Natural killer cell (primary cell): ENCODE measurements at regions not wholly inside any gene's neighbourhood (a gene's known extent, or its start where the extent isn't known, plus 50 kb on each side); places are given as distances from the start of the nearest gene placed in this dataset.

Experiments
- ATAC-seq, 3 donors: fragments of 150-1000 bp in 2 of 3; fragments of 200-7000 bp in 1 of 3; cut with Tn5 transposase; 1 replicate in 1 of 3; 2 replicates in 2 of 3; pipeline ENCODE4 v1.10.0; 2021; ENCODE audit warnings: mild to moderate bottlenecking in 2 of 3, moderate library complexity in 2 of 3
- DNase-seq, 2 donors: peaks; one replicate each; pipeline versions ENCODE4 v3.0.0 to v3.0.0-alpha.2; 2013 to 2021; ENCODE audit warnings: mixed read lengths in 1 of 2
- H3K27ac ChIP-seq: one replicate; pipeline ENCODE4 v1.5.1; 2013; ENCODE audit warnings: mild to moderate bottlenecking, low read length
- H3K27me3 ChIP-seq: one replicate; pipeline ENCODE4 v1.6.1; 2013; ENCODE audit warnings: low read length; ENCODE audit not compliant: control insufficient read depth, insufficient read depth
- H3K36me3 ChIP-seq: one replicate; pipeline ENCODE4 v1.6.1; 2013; ENCODE audit warnings: low read length; ENCODE audit not compliant: control insufficient read depth, insufficient read depth
- H3K4me1 ChIP-seq: one replicate; pipeline ENCODE4 v1.6.1; 2013; ENCODE audit warnings: low read length; ENCODE audit not compliant: control insufficient read depth, insufficient read depth
- H3K4me3 ChIP-seq: one replicate; pipeline ENCODE4 v1.5.1; 2013; ENCODE audit warnings: low read length
- H3K9me3 ChIP-seq: one replicate; pipeline ENCODE4 v1.6.1; 2013; ENCODE audit warnings: low read length; ENCODE audit not compliant: control insufficient read depth, insufficient read depth
- H3K27ac Mint-ChIP-seq, 2 donors: one replicate each; pipeline ENCODE4 v1.8.0; 2022; ENCODE audit warnings: mild to moderate bottlenecking in 2 of 2, mixed read lengths in 2 of 2, moderate library complexity in 1 of 2
- H3K27me3 Mint-ChIP-seq, 2 donors: one replicate each; pipeline ENCODE4 v1.8.0; 2022; ENCODE audit warnings: low read depth in 2 of 2, mixed read lengths in 2 of 2
- H3K36me3 Mint-ChIP-seq: one replicate; pipeline ENCODE4 v1.8.0; 2022; ENCODE audit warnings: mixed read lengths
- H3K4me1 Mint-ChIP-seq, 2 donors: one replicate each; pipeline ENCODE4 v1.8.0; 2022; ENCODE audit warnings: mixed read lengths in 2 of 2
- H3K4me3 Mint-ChIP-seq: one replicate; pipeline ENCODE4 v1.8.0; 2022; ENCODE audit warnings: mild to moderate bottlenecking, moderate library complexity, mixed read lengths
- H3K9me3 Mint-ChIP-seq, 2 donors: one replicate each; pipeline ENCODE4 v1.8.0; 2022; ENCODE audit warnings: mixed read lengths in 2 of 2
- WGBS: methylation state at CpG from one replicate; pipeline ENCODE4 v1.1.7; 2013; ENCODE audit warnings: missing lambda C conversion rate; ENCODE audit not compliant: insufficient coverage; 5-methylcytosine and 5-hydroxymethylcytosine counted together
- intact Hi-C: fragments of 100-400 bp; cut with micrococcal nuclease; formaldehyde crosslinking; loops from one replicate; pipeline ENCODE4 v1.14.2; 2022
- TF ChIP-seq, protein P1 (sequence below): fragments of 200-600 bp; IDR thresholded peaks from one replicate; pipeline ENCODE4 v1.8.0; 2022; ENCODE audit warnings: antibody characterized with exemption

DNA sequence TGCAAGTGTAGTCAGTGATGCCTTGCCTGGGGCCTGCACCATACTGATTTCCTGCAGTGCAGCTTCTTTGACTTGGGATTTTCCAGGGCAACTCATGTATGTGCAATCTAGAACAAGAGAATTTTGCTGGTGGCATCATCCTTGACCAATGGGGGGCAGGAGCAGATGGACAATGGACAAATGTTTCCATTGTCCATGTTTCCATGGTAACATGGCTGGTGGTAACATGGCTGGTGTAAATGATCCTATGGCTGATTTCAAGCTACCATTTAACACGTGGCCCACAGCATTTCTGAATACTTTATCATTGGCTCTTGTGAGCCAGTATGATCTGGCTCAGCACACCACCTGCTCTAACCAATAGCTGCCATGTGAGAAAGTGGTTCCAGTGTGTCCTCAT, 130.1 kb upstream of the OSMR start:
- Histone ChIP-seq H3K4me1 (no peaks in the 10 kb centered on the region), H3K4me3 (no peak overlapping the region), H3K27me3 (no peaks in the 10 kb centered on the region), H3K27ac (no peak overlapping the region), H3K36me3 (no peaks in the 10 kb centered on the region), H3K9me3 (no peaks in the 10 kb centered on the region)
- Mint-ChIP-seq H3K9me3 (no peaks in the 10 kb centered on the region), H3K27ac (no peak overlapping the region), H3K27me3 (peaks cover 2 to 6% of the 10 kb centered on the region in 2 donors), H3K4me3 (no peak overlapping the region), H3K4me1 (no peaks in the 10 kb centered on the region), H3K36me3 (no peaks in the 10 kb centered on the region)
- ATAC-seq (no peak), DNase-seq (no peak)
- WGBS = 82% methylated on average over 1 of the region's 1 CpG
- intact Hi-C loops = no loop called here
- TF ChIP-seq, protein P1, sequence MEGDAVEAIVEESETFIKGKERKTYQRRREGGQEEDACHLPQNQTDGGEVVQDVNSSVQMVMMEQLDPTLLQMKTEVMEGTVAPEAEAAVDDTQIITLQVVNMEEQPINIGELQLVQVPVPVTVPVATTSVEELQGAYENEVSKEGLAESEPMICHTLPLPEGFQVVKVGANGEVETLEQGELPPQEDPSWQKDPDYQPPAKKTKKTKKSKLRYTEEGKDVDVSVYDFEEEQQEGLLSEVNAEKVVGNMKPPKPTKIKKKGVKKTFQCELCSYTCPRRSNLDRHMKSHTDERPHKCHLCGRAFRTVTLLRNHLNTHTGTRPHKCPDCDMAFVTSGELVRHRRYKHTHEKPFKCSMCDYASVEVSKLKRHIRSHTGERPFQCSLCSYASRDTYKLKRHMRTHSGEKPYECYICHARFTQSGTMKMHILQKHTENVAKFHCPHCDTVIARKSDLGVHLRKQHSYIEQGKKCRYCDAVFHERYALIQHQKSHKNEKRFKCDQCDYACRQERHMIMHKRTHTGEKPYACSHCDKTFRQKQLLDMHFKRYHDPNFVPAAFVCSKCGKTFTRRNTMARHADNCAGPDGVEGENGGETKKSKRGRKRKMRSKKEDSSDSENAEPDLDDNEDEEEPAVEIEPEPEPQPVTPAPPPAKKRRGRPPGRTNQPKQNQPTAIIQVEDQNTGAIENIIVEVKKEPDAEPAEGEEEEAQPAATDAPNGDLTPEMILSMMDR = no peak

DNA sequence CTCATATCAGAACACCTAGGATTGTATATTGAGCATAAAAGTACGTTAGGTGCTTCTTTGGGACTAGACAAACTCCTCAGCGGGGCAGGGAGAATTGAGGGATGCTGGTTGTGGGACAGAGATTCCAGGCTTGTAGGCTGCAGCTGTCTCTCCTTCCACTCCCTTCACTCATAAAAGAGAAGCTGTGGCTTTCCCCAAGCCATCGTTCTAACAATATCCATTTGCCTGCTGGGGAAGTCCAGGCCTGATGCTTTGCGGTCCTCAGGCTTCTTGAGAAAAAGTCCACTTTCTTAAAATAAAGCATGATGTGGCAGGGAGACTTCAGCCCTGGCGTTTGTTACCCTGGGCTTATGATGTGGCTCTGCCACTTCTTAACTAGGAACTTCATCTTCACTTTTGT, 129.3 kb upstream of the OSMR start:
- no peak for ATAC-seq
- 42% methylated on average over 3 of the region's 5 CpGs for WGBS
- Histone ChIP-seq H3K27me3 (no peaks in the 10 kb centered on the region), H3K27ac (no peak overlapping the region), H3K4me3 (no peak overlapping the region), H3K4me1 (no peaks in the 10 kb centered on the region), H3K36me3 (no peaks in the 10 kb centered on the region), H3K9me3 (no peaks in the 10 kb centered on the region)
- DNase-seq = no peak
- TF ChIP-seq, protein P1 = no peak
- intact Hi-C loops = no loop called here
- Mint-ChIP-seq H3K36me3 (no peaks in the 10 kb centered on the region), H3K4me3 (no peak overlapping the region), H3K27ac (no peak overlapping the region), H3K9me3 (no peaks in the 10 kb centered on the region), H3K4me1 (no peaks in the 10 kb centered on the region), H3K27me3 (peaks cover 2 to 6% of the 10 kb centered on the region in 2 donors)

DNA sequence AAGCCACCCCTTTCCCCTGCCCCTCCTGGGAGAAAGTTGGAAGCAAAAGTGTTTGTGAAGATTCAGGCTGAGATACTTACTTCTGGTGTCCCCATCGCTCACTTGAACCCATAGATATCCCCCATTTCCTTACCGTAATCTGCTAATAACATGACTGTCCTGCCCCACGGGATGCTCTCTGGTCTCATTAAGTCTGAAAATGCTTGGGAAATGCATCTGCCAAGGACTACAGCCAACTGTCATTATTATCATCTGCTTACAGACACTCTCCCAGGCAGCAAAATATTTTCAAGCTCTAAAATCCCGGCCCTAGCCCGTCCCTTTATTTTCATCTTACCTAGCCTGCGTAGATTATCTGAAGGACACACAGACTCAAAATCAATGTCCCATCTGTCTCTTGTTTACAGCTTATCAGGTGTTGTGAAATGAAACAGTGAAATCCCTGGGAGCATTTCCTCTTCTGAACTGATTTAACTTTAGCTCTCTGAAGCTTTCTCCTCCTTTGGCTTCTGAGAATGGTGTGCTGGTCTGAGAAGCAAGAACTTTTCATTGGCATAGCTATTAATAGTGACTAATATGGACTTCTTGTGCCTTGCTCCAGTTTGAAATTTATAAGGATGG, 126.9 kb upstream of the OSMR start:
- Histone ChIP-seq H3K36me3 (no peaks in the 10 kb centered on the region), H3K4me3 (no peak overlapping the region), H3K27ac (no peak overlapping the region), H3K27me3 (no peaks in the 10 kb centered on the region), H3K4me1 (no peaks in the 10 kb centered on the region), H3K9me3 (no peaks in the 10 kb centered on the region)
- TF ChIP-seq, protein P1 = no peak
- no peak overlapping the region for H3K4me3 Mint-ChIP-seq
- no peaks in the 10 kb centered on the region for H3K4me1 Mint-ChIP-seq
- 85% methylated on average over 6 of the region's 6 CpGs for WGBS
- intact Hi-C loops = no loop called here
- H3K27me3 Mint-ChIP-seq = peaks cover 5 to 6% of the 10 kb centered on the region in 2 donors
- DNase-seq (no peak), ATAC-seq (no peak)
- no peak overlapping the region for H3K27ac Mint-ChIP-seq
- H3K9me3 Mint-ChIP-seq = no peaks in the 10 kb centered on the region
- H3K36me3 Mint-ChIP-seq = no peaks in the 10 kb centered on the region

DNA sequence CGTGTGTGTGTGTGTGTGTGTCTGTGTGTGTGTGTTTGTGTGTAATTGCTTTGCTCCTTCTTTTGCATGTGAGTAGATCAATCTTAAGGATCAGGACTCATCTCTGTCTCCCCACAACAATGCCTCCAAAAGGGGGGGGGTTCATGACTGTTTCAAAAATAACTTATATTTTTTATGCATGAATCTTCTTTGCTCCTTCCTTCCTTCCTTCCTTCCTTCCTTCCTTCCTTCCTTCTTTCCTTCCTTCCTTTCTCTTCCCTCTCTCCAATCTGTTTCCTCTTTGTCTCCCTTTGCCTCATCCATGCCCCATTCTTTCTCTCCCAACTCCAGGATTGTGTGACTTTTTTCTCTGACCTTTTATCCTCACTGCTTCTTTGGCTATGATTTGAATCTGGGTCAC, 126.4 kb upstream of the OSMR start:
- H3K27me3 Mint-ChIP-seq = peaks cover 5 to 6% of the 10 kb centered on the region in 2 donors
- no peak for DNase-seq
- H3K27ac Mint-ChIP-seq = no peak overlapping the region
- no peak overlapping the region for H3K27ac ChIP-seq
- no peak overlapping the region for H3K4me3 ChIP-seq
- H3K4me1 Mint-ChIP-seq = no peaks in the 10 kb centered on the region
- H3K4me3 Mint-ChIP-seq = no peak overlapping the region
- H3K36me3 ChIP-seq = no peaks in the 10 kb centered on the region
- intact Hi-C loops = no loop called here
- no peaks in the 10 kb centered on the region for H3K27me3 ChIP-seq
- no peak for ATAC-seq
- WGBS = 90% methylated on average over 1 of the region's 1 CpG
- H3K36me3 Mint-ChIP-seq = no peaks in the 10 kb centered on the region
- TF ChIP-seq, protein P1 = no peak
- H3K9me3 ChIP-seq = no peaks in the 10 kb centered on the region
- no peaks in the 10 kb centered on the region for H3K9me3 Mint-ChIP-seq
- H3K4me1 ChIP-seq = no peaks in the 10 kb centered on the region
